Astrocyte (in vitro differentiated cells and primary cell): ENCODE measurements at regions not wholly inside any gene's neighbourhood (a gene's known extent, or its start where the extent isn't known, plus 50 kb on each side); places are given as distances from the start of the nearest gene placed in this dataset.

Source experiments
- EZH2 ChIP-seq: IDR thresholded peaks from 2 replicates; pipeline ENCODE4 v1.6.1; 2012; ENCODE audit warnings: mild to moderate bottlenecking, low read length, inconsistent platforms; ENCODE audit not compliant: insufficient read depth
- TF ChIP-seq, protein P1 (sequence below): IDR thresholded peaks from 2 replicates; pipeline ENCODE4 v1.5.1; 2011; ENCODE audit warnings: low read depth, mild to moderate bottlenecking, inconsistent platforms, low read length, moderate library complexity; ENCODE audit not compliant: insufficient read depth

DNA sequence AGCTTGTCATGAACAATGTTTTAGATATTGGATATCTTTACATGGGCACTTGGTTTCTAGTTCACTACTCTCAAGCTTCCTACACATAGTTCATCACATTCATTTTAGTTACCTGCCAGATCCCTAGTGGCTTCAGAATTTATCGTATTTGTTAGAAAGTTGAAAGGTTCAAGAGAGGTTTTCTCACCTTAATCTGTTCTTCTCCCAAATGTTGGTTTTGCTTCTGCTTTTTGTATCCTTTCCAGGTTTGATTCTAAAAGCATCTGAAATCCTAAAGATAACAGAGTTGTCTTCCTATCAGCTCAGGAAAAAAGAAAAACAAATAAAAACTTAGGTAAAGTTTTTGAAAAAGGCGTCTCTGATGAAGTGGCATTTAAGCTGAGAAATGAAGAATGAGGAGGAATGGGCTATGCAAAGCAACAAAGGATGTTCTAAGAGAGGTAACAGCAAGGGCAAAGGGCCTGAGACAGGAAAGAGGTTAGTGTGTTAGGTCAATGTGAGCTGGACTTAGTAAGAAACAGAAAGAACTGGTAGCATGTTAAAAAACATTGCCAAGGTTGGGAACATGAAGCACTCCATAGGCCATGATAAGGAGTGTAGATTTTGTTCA, 104.7 kb upstream of the CMC1 start:
- TF ChIP-seq, protein P1, sequence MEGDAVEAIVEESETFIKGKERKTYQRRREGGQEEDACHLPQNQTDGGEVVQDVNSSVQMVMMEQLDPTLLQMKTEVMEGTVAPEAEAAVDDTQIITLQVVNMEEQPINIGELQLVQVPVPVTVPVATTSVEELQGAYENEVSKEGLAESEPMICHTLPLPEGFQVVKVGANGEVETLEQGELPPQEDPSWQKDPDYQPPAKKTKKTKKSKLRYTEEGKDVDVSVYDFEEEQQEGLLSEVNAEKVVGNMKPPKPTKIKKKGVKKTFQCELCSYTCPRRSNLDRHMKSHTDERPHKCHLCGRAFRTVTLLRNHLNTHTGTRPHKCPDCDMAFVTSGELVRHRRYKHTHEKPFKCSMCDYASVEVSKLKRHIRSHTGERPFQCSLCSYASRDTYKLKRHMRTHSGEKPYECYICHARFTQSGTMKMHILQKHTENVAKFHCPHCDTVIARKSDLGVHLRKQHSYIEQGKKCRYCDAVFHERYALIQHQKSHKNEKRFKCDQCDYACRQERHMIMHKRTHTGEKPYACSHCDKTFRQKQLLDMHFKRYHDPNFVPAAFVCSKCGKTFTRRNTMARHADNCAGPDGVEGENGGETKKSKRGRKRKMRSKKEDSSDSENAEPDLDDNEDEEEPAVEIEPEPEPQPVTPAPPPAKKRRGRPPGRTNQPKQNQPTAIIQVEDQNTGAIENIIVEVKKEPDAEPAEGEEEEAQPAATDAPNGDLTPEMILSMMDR: no peak
- TF ChIP-seq EZH2: no peak
